Spinal cord (tissue), 9 donors: ENCODE measurements at regions not wholly inside any gene's neighbourhood (a gene's known extent, or its start where the extent isn't known, plus 50 kb on each side); places are given as distances from the start of the nearest gene placed in this dataset.
"Not testable (repeated sequence)": the region's sequence is repeated elsewhere in the genome, so short reads cannot be mapped to it uniquely, and the experiment has no call there.

Experiments used
- DNase-seq, 6 donors: peaks; one replicate each; pipeline versions ENCODE4 v3.0.0 to v3.0.0-alpha.2; 2013 to 2015; ENCODE audit warnings: low spot score in 6 of 6, low read depth in 4 of 6
- H3K27ac ChIP-seq: one replicate; pipeline ENCODE4 v1.5.1; 2013; ENCODE audit warnings: low read depth, low read length, control low read depth
- H3K27me3 ChIP-seq: one replicate; pipeline ENCODE4 v1.6.1; 2013; ENCODE audit warnings: low read length; ENCODE audit not compliant: control insufficient read depth, insufficient read depth
- H3K36me3 ChIP-seq: one replicate; pipeline ENCODE4 v1.6.1; 2013; ENCODE audit warnings: low read length; ENCODE audit not compliant: control insufficient read depth, insufficient read depth
- H3K4me1 ChIP-seq: one replicate; pipeline ENCODE4 v1.6.1; 2013; ENCODE audit warnings: low read length; ENCODE audit not compliant: control insufficient read depth, insufficient read depth
- H3K4me3 ChIP-seq: one replicate; pipeline ENCODE4 v1.5.1; 2013; ENCODE audit warnings: low read depth, low read length, control low read depth
- H3K9me3 ChIP-seq: one replicate; pipeline ENCODE4 v1.6.1; 2013; ENCODE audit warnings: low read length; ENCODE audit not compliant: control insufficient read depth, insufficient read depth
- WGBS: methylation state at CpG from one replicate; pipeline ENCODE4 v1.1.5; 2013; ENCODE audit warnings: missing lambda C conversion rate; ENCODE audit not compliant: insufficient coverage; 5-methylcytosine and 5-hydroxymethylcytosine counted together
- donor health status: healthy.

DNA sequence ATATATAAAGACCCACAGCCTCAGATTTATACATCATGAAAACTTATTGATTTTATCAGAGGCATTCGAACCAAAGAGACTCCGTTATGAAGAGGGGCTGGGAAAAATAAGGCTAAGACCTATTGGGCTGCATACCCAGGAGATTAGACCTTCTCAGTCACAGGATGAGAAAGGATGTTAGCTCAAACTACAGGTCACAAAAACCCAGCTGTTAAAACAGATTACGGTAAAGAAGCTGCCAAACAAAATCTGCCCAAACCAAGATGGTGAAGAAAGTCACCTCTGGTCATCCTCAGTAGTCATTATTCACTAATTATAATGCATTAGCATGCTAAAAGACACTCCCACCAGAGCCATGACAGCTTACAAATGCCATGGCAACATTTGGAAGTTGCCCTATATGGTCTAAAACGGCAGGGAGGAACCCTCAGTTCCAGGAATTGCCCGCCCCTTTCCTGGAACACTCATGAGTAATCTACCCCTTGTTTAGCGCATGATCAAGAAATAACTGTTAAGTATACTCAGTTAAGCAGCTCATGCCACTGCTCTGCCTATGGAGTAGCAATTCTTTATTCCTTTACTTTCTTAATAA, 362.5 kb upstream of the PCDH15 start:
- no peak for DNase-seq
- no peak overlapping the region for H3K4me3 ChIP-seq
- no peaks in the 10 kb centered on the region for H3K36me3 ChIP-seq
- no peaks in the 10 kb centered on the region for H3K4me1 ChIP-seq
- WGBS = 79% methylated on average over 2 of the region's 6 CpGs
- no peak overlapping the region for H3K27ac ChIP-seq
- no peaks in the 10 kb centered on the region for H3K9me3 ChIP-seq
- H3K27me3 ChIP-seq = no peaks in the 10 kb centered on the region

DNA sequence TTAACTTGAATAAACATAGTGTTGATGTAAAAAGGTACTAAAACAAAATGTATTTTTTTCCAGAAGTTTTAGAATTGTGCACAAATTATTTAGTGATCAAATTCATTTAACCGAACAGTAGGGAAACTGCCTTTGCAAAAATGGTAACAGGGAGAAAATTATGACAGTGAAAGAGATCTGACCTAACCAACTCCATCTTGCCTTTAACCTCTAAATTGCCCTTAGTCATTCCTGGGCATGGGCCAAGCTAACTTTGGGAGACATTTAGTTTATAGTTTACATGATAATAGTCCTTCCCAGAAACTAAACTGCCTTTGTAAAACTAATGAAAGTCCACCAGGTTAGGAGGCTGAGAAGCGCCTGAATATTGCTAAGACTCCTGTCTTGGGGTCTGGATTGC, 361.3 kb upstream of the PCDH15 start:
- 88% methylated on average over 1 of the region's 2 CpGs for WGBS
- not testable (repeated sequence) for H3K27me3 ChIP-seq, H3K4me1 ChIP-seq, H3K36me3 ChIP-seq, DNase-seq, H3K27ac ChIP-seq, H3K4me3 ChIP-seq, H3K9me3 ChIP-seq

DNA sequence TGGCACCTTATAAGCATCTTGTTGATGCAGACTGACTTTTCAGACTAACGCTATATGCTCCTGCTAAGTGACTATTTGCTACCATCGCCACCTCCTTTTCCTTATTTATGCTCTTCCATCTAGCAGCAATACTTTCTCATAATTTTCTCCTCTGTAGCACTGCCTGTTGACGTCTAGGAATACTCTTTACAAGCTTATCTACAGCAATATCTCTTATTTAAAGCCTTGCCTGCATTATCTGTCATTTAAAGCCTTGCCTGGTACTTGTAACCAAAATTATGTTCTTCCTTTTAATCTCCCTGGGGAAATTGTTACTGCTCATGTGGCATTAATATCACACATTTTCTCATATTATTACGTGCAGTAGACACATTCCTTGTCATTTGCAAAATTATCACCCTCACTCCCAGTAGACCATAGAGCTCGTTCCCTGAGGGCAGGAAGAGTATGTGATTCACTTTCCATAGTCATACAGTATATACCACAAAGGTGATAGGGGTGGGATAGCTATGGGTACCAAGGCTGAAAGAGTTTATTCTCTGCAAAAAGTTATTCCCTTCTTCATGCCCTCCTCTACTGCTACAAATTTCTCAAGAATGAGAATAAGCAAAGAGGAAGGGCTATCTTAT, 359.7 kb upstream of the PCDH15 start:
- DNase-seq = peak in 1 of 6 donors; percentile 37
- no peaks in the 10 kb centered on the region for H3K36me3 ChIP-seq
- H3K4me1 ChIP-seq = no peaks in the 10 kb centered on the region

DNA sequence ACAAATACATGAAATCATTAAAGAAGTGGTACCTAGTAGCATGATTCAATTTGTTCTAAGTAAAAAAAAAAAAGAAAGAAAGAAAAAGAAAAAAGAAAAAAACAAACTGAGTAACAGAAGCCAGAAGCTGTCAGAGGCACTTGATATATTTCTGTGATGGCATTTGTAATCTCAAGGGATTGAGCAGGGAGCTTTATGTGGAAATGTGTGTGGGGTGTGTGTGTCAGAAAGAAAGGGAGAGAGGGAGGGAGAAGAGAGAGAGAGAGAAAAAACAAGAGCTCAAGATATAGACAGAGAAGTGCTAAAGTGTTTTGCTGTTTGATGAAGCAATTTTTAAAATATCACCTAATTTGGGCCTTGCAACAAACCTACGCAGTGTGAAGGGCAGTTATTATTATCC, 357.6 kb upstream of the PCDH15 start:
- Histone ChIP-seq H3K27me3 (no peaks in the 10 kb centered on the region), H3K27ac (no peak overlapping the region), H3K36me3 (no peaks in the 10 kb centered on the region), H3K4me1 (no peaks in the 10 kb centered on the region), H3K9me3 (no peaks in the 10 kb centered on the region), H3K4me3 (no peak overlapping the region)
- no CpG with 5 or more reads among the region's 1 CpG for WGBS
- DNase-seq = no peak

More for the DNA sequence above, 359.7 kb upstream of the PCDH15 start:
- 83% methylated on average over 3 of the region's 5 CpGs for WGBS
- Histone ChIP-seq H3K4me3 (no peak overlapping the region), H3K27me3 (no peaks in the 10 kb centered on the region), H3K9me3 (no peaks in the 10 kb centered on the region), H3K27ac (no peak overlapping the region)

DNA sequence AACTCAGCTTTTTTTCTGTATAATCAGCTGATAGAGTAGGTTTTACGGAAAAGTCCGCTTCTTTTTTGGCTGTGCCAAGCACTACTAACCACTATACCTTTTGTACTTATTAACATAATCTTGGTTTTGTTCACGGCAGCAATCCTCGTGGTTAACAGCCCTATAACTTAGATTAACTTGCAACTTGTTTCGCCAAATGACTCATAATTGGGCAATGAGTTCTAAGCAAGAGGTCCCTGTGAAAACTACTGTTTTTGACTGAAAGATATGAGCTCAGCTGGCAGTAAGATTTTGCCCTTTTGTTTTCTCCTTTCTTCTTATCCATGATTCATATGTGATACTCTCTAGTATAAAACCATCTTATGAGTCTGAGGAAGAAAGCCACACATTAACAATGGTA, 345.0 kb upstream of the PCDH15 start:
- no peaks in the 10 kb centered on the region for H3K9me3 ChIP-seq
- no peak overlapping the region for H3K4me3 ChIP-seq
- WGBS = no CpG with 5 or more reads among the region's 5 CpGs
- H3K27me3 ChIP-seq = no peaks in the 10 kb centered on the region
- H3K36me3 ChIP-seq = no peaks in the 10 kb centered on the region
- no peak overlapping the region for H3K27ac ChIP-seq
- DNase-seq = no peak
- no peaks in the 10 kb centered on the region for H3K4me1 ChIP-seq

DNA sequence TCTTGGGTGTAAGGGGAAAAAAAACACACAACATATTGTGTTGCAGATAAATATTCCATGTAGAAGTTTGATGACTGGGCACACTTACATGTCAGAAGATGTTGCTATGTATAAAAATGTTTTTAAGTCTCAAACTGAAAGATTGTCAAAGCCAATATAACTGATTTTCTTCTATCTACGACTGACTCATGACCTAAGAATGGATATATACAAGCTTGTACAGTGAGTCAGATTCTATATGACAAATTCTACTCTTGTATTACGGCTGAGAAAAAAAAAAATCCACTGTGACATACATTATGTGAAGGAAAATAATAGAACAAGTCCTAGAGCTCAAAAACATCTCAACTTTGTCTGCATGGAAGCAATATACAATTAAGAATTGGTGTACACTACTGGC, 343.0 kb upstream of the PCDH15 start:
- Histone ChIP-seq H3K9me3 (no peaks in the 10 kb centered on the region), H3K27me3 (no peaks in the 10 kb centered on the region), H3K4me3 (no peak overlapping the region), H3K4me1 (no peaks in the 10 kb centered on the region), H3K27ac (no peak overlapping the region), H3K36me3 (no peaks in the 10 kb centered on the region)
- no peak for DNase-seq
- no CpG with 5 or more reads among the region's 2 CpGs for WGBS

DNA sequence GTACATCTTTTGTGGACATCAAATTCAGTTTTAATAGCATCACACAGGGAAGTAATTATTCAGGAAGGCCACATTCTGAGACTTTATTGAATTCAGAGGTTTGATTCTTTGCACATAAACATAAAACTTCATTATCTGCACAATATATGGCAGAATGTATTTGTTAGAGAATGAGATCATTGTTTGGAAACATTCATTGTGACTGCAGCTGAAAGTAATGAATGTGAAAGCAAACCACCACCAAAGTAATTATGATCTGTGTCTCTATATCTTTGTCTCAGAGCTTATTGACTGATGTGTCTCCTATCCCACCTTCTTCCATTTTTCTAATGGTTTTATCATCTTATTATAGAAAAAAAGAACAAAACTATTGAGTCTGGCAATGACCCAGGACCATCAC, 340.9 kb upstream of the PCDH15 start:
- Histone ChIP-seq H3K4me1 (no peaks in the 10 kb centered on the region), H3K27ac (no peak overlapping the region), H3K9me3 (peaks cover 3% of the 10 kb centered on the region), H3K4me3 (no peak overlapping the region), H3K27me3 (no peaks in the 10 kb centered on the region), H3K36me3 (no peaks in the 10 kb centered on the region)
- DNase-seq = peak in 2 of 6 donors; percentile 3 to 15

DNA sequence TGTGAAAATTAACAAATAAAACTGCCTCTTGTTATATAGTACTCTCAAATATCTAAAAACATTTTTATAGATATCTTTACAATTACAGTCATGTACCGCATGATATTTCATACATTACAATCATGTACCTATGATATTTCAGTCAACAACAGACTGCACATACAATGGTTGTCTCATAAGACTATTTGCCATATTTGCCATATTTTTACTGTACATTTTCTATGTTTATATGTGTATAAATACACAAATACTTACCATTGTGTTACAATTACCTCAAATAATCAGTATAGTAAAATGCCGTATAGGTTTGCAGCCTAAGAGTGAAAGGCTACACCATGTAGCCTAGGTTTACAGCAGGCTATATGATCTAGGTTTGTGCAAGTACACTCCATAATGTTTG, 336.0 kb upstream of the PCDH15 start:
- no peaks in the 10 kb centered on the region for H3K27me3 ChIP-seq
- DNase-seq = no peak
- H3K4me1 ChIP-seq = no peaks in the 10 kb centered on the region
- no peaks in the 10 kb centered on the region for H3K36me3 ChIP-seq
- peaks cover 4% of the 10 kb centered on the region for H3K9me3 ChIP-seq
- no CpG with 5 or more reads among the region's 2 CpGs for WGBS
- H3K27ac ChIP-seq = no peak overlapping the region
- no peak overlapping the region for H3K4me3 ChIP-seq

DNA sequence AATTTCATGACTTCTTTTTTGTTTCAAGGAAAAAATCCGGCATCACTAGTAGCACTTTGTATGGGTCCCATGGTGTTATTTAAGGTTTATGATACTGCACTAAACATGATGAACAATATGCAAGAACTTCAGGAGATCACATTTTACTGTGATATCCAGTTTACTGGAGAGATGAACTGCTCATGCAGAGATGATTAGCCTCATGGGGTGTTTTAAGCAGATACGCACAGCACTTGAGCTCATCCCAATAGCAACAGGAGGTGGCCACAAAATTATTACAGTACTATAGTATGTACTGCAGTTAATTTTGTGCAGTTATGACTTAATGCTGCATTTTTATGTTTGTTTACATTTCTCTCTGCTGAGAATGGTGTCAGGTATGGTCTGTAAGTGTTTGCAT, 303.7 kb upstream of the PCDH15 start:
- no peak overlapping the region for H3K27ac ChIP-seq
- H3K9me3 ChIP-seq = no peaks in the 10 kb centered on the region
- DNase-seq = peak in 2 of 6 donors; percentile 6 to 88
- H3K27me3 ChIP-seq = no peaks in the 10 kb centered on the region
- no peak overlapping the region for H3K4me3 ChIP-seq
- WGBS = no CpG with 5 or more reads among the region's 2 CpGs
- H3K4me1 ChIP-seq = no peaks in the 10 kb centered on the region
- H3K36me3 ChIP-seq = no peaks in the 10 kb centered on the region

DNA sequence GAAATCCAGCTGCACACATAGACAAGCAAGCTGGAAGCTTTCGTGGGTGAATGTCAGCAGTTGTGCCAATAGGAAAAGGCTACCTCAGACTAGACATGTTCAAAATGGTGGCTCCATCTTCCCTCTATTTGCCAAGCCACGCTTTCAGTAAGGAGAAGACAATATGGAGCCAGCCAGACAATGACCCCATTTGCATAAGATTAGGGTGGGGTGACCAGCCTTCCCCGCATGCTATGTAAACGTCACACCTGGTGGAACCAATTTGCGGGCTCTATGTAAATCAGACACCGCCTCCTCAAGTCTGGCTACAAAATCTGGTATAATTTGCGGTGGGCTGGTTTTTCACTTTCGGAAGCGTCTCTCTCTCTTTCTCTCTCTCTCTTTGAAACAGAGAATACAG, 297.4 kb upstream of the PCDH15 start:
- WGBS = 92% methylated on average over 2 of the region's 9 CpGs
- H3K27ac ChIP-seq = no peak overlapping the region
- no peaks in the 10 kb centered on the region for H3K9me3 ChIP-seq
- no peaks in the 10 kb centered on the region for H3K4me1 ChIP-seq
- H3K36me3 ChIP-seq = no peaks in the 10 kb centered on the region
- DNase-seq = no peak
- no peaks in the 10 kb centered on the region for H3K27me3 ChIP-seq
- no peak overlapping the region for H3K4me3 ChIP-seq
